Non-pigmented ciliary epithelial cell (primary cell): ENCODE measurements at regions not wholly inside any gene's neighbourhood (a gene's known extent, or its start where the extent isn't known, plus 50 kb on each side); places are given as distances from the start of the nearest gene placed in this dataset.
A peak's percentile ranks its signal among the peaks of the same experiment; 100 is the strongest.

Experiments used
- DNase-seq: peaks from one replicate; pipeline ENCODE4 v3.0.0-alpha.2; 2010; ENCODE audit warnings: low read depth

DNA sequence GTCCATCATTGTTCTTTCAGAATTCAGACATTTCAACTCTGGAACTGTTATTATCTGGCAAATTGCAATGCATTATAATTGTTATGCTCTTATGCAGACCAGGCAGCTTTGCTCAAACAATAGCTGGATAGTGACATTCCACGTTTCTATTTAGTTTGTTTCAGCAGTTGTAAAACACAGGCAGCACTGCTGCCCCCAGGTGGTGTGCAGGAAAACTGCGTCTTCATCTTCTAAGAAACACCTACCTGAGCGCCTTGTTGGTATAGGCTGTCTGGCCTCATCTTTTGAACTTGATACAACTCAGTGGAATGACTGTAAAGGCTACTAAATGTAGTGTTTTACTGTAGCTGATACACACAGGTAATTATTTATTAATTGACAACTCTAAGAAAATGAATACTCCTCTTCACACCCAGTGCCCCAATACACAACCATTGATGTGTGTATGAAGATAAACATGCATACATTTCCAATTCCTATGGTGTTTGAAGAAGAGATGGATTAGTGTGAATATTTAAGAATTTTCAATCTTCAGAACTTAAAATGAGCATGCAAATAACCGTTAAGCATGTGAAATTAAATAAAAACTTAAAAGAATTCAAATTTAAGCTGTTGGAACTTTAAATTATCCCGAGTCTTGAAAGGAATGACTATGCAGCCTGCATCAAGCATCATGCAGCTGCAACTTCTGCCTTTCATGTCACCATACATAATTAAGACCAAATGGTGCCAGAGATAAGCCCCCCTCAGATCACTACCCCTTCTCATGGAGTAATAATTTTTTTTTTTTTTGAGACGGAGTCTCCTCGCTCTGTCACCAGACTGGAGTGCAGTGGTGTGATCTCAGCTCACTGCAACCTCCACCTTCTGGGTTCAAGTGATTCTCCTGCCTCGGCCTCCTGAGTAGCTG lies 85.6 kb downstream of the CD8B2 start:
- DNase-seq, result no peak

DNA sequence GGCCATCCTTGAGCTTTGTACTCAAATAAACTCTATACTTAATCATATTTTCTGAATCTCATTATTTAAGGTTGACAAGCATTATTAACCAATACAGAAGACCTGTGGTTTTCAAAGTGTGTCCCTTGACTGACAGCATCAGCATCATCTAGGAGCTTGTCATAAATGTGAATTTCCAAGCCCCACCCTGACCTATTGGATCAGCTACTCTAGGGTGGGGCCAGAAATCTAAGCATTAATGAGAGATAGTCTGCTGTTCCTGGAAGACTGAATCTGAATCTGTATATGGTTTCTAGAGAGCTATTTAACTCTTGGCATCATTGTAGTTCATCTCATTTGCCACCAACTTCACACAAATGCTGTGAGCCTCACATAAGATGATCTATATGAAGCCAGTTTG lies 86.6 kb downstream of the CD8B2 start:
- DNase-seq, result no peak

DNA sequence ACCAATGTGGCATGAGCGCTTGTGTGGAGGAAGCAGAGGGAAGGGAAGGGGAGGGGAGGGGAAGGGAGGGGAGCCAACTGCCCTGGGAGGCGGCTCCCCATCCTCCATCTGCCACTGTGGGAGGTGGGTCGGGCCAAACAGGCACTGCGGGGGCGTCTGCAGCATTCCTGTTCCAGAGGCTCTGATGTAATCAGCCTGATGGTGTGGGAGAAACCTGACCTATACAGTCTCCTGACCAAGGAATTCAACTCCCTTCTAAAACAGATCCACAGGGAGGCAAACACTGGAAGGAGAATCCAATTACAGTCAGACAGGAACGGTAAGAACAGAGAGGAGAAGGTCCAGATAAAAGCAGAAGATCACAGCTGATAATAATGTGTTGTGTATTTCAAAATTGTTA lies 88.8 kb downstream of the CD8B2 start:
- peak; percentile 63 for DNase-seq

DNA sequence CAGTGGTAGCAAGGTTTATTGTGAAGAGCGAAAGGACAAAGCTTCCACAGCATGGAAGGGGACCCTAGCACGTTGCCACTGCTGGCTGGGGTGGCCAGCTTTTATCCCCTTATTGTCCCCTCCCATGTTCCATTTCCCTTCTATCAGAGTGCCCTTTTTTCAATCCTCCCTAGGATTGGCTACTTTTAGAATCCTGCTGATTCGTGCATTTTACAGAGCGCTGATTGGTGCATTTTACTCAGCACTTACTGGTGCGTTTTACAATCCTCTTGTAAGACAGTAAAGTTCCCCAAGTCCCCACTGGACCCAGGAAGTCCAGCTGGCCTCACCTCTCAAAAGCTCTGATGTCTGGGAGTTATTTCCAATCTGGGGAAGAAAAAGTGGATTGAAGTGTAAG lies 90.1 kb downstream of the CD8B2 start:
- no peak for DNase-seq

DNA sequence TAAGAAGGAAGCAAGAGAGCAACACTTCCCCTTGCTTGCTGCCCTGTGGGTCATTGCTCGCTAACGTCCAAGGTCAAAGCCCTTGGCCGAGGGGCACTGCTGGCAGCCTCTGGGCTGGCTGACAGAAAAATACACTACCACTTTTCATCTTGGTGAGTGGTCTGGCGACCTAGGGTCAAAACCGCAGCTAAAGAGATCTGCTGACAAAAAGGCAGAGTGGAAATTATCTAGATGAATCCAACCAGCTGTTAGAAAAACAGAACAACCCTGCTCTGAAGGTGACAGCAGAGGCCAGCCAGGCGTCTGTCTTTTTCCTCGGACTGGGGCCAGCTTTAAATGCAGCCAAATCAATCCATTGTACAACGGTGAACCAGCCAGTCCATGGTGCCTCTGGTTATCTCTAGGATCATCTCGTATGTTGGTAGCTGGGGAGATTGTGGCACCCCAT lies 92.6 kb downstream of the CD8B2 start:
- DNase-seq, result no peak

DNA sequence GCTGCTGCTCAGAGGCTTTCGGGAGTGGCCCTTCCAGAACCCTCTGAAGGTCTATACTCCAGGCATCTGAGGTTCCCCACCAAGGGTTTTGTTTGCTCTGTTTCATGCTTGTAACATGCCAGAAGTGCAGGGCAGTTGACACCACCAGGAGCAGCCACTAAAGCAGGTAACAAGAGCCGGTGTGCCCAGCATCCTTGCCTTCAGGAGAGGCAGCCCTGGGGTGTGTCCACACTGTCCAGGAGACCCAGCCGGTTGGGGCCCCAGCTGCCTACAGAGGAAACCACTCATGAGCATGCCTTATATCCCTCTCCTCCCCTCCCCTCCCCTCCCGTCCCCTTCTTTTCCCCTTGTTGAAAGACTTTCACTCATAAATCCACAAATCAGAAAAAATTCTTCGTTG lies 93.1 kb downstream of the CD8B2 start:
- no peak for DNase-seq

GRCh38 chr2:106581328-106581727 lies 94.2 kb downstream of the CD8B2 start:
- no peak for DNase-seq

- no peak for DNase-seq
Measured at GRCh38 chr2:106581755-106582147, 94.6 kb downstream of the CD8B2 start.

DNA sequence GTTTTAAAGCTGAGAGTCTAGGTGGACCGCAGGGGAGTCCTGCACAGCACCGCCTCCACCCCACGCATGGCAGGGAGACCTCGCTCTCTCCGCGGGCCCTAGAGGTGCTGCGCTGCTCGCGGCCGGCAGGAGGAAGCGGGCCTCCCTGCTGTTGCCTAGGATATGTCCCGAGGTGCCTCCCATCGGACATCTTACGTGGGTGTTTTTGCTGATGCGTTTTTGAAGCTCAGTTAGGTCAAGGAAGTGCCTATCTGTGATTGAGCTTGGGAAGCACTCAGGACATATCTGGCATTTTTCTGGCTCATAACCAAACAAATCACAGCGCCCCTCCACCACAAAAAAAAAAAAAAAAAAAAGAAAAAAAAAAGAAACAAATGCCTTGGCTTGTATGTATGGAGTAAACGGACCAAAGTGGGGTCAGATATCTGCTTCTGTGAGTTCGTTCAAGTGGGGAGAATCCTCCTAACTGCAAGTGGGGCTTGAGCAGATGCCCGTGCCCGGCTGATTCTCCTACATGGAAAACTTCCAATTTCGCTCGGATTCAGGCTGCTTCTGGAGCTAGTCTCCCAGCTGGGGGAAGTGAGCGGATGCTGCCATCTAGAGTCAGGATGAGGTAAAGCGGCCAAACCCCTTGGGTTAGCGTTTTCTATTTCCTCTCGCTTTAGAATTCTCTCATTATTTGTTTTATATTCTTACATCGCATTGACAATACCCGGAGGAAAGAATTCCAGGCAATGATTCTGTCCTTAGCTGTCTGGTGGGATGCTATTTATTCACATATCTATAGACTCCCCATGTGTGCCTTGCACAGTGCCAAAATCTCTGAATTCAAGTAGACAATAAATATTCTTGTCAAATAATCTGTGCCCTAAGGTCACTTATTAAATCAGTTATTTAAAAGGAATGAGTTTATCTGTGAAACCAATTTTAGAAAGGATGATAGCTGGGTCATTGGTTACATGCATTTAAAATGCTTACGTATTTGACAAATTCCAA lies 95.3 kb downstream of the CD8B2 start:
- DNase-seq, result peak; percentile 26

GRCh38 chr2:106584304-106584954 lies 97.3 kb downstream of the CD8B2 start:
- no peak for DNase-seq

- no peak for DNase-seq
Measured at GRCh38 chr2:106596844-106597243, 109.7 kb downstream of the CD8B2 start.

GRCh38 chr2:106599540-106599939 lies 112.4 kb downstream of the CD8B2 start:
- no peak for DNase-seq

- no peak for DNase-seq
Measured at GRCh38 chr2:106602042-106602441, 114.9 kb downstream of the CD8B2 start.

- DNase-seq, result no peak
Measured at GRCh38 chr2:106606652-106607051, 119.5 kb downstream of the CD8B2 start.

- DNase-seq, result no peak
Measured at GRCh38 chr2:106607371-106607770, 120.2 kb downstream of the CD8B2 start.

DNA sequence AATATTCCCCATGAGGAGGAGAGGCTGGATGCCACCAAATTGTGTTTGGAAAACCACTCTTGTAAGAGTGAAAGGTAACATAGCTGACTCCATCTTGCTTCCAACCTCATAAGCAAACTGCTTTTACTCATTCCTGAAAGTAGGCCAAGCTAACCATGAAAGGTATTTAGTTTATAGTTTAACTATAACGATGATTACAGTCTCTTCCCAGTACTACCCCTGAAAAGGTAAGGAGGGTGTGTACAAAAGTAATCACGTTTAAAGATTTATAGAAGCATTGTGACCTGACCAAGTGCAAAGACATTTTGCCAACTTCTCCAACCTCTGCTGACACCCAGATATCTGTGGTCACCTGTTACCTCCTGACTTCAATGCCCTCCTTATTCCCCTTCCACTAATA lies 122.6 kb downstream of the CD8B2 start:
- no peak for DNase-seq

DNA sequence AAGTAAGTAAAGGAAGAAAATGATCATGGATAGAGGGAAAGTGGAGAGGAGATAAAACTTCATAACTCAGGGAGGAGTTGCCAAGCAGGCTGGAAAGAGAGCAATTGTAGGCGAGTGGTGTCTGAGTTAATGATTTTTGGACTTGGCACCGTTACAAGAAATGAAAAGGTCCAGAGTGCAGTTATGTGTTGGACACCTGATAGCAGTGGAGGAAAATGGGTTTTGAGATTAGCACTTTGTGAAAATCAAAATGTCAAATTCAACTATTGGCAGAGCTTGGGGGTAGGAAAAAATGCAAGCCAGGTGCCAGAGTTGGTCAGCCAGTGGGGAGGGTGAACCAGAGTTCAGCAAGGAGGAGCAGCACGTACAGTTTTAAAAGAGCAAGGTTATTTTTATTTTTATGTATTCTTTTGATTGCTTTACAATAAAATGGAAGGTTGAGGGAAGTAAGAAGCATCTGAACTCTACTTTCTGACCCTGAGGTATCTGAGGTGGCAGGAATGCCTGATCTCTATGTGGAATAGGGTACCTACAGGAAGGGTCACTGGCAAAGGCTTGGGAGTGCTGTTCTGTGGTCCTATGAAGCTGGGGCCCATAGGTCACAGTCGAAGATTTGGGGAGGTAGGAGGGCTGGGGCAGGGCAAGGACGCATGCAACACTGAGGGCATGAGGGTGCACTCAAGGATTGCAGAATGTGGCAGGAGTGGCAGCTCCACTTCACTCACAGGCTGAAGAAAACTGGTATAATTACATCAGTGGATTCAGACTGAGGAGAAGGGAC lies 127.5 kb downstream of the CD8B2 start:
- DNase-seq, result no peak

GRCh38 chr2:106618614-106619013 lies 131.4 kb downstream of the CD8B2 start:
- no peak for DNase-seq

- DNase-seq, result no peak
Measured at GRCh38 chr2:106623456-106623855, 136.3 kb downstream of the CD8B2 start.

- no peak for DNase-seq
Measured at GRCh38 chr2:106624787-106625380, 137.7 kb downstream of the CD8B2 start.

DNA sequence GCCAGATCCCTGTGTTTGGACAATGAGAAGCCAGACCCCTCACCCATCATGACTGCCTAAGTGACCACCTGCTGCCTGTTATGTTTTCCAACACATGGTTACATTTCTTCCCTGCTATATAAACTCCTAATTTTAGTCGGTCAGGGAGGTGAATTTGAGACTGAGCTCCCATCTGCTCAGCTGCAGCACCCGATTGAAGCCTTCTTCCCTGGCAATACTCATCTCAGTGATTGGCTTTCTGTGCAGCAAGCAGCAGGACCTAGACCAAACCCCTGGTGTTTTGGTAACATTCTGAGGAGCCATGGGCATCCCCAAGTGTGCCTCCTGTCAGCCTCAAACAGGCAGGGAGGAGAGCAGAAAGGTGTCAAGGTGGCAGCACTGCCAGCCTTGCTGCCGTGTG lies 141.2 kb downstream of the CD8B2 start:
- no peak for DNase-seq
